ENCODE measurements at regions not wholly inside any gene's neighbourhood (a gene's known extent, or its start where the extent isn't known, plus 50 kb on each side); places are given as distances from the start of the nearest gene placed in this dataset.

- TF ChIP-seq EZH2phosphoT487 (IDR thresholded peaks at IDR 0.05; ENCODE audit: insufficient read depth, low read depth): no peak
- TF ChIP-seq EZH2 (IDR thresholded peaks at IDR 0.05; ENCODE audit: insufficient read depth, poor library complexity, severe bottlenecking): no peak
Measured at GRCh38 chr18:57275111-57275510, 77.2 kb upstream of the ST8SIA3 start.

Measured in GM23248 (cell line).